NCI-H2029 (cell line): ENCODE measurements at regions not wholly inside any gene's neighbourhood (a gene's known extent, or its start where the extent isn't known, plus 50 kb on each side); places are given as distances from the start of the nearest gene placed in this dataset.

Experiments used
- DNase-seq: peaks from one replicate; lab custom pipeline; 2025; lab: John Stamatoyannopoulos, UW

DNA sequence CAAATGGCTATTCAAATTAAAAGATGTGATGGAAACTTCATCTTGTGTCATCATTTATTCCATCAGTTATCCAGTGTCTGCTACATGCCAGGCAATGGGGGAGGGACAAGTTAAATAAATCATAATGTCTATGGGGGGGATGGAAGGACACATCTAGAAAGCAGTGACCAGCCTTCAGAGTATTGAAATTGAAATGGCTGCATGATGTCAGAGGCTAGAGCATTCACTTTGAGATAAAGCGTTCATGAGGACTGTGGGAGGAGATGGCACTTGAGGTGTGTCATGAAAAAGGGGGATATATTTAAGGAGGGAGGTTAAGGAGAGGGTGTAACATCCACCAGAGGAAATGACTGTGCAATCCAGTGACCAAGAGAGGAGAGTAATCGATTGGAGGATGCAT, 50.6 kb downstream of the SLIT2 start:
- no peak for DNase-seq

DNA sequence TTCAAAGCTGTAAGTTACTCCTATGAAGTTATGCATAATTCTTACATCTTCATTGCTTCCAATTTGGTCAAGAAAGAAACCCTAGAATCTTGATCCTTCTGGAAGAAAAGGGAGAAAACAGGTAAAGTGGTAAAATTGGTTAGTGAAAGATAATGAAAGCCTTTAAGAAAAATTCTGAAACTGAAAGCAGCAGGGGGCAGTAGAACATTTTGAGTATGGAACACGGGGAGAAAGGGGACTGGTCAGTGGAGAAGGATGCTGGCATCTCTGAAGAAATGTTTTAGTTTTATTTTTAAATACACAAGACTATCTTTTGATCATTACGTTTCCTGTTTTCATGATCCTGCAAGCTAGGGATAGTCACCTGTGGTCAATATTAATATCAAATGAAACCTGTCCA, 54.3 kb downstream of the SLIT2 start:
- DNase-seq: no peak

DNA sequence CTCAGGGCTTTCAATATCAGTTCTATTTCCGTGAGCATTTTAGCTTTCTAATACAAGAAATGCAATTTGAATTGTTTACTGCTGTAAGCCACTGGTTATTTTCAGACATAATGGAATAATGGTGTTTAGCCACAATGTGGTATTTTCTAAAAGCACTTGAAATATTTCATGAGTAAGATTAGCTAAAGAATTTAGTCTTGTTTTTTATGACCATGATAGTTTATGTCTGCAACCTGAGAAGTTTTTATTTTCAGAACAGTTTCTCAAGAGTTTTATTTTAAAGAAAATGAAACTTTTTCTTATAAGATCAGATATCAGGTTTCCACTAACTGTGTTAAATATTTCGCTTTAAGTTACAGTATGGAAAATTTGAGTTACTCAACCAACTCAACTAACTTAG, 60.2 kb downstream of the SLIT2 start:
- no peak for DNase-seq

DNA sequence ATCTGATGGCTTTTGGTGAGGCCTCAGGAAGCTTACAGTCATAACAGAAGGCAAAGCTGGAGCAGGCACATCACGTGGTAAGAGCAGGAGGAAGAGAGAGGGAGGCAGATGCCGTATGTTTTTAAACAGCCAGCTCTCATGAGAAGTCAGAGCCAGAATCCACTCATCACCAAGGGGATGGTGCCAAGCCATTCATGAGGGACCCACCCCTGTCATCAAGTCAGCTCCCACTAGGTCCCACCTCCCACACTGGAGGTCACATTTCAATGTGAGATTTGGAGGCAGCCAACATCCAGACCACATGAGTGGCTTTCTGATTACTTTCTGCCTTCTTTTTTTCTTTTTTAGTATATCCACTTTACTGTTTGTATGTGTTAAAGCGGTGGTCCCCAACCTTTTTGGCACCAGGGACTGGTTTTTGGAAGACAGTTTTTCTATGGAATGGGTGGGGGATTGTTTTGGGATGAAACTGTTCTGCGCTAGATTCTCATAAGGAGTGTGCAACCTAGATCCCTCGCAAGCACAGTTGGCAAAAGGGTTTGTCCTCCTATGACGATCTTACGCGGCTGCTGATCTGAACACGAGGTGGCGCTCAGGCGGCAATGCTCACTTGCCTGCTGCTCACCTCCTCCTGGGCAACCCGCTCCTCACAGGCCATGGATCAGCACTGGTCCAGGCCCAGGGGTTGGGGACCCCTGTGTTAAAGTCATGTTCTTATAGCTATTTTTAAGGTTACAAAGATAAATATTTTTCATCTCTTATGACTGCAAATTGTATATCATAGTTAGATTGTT, 61.7 kb downstream of the SLIT2 start:
- no peak for DNase-seq

DNA sequence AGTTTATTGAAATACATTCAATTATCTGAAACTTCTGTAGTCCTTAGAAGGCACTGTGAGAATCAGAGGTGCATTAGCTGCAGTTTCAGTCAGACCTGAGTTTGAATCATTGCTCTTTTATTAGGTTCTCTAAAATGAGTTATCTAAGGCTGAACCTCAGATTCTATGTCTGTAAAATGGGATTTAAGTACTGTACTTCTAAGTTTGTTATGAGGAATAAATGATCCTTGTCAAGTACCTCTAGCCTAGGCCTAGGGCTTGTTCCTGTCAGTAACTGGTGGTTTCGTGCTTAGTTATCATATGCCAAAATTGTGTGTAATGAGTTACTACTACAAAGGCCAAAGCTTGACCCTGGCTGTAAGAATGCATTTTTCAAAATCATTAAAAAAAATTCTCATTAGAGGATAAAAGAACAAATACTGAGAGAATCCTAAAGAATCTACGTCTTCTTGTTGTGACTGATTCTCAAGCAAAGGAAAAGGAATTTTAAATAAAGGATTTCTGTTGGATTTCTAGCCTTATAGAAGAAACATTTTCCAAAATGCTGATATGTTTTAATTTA, 65.8 kb downstream of the SLIT2 start:
- DNase-seq: no peak

DNA sequence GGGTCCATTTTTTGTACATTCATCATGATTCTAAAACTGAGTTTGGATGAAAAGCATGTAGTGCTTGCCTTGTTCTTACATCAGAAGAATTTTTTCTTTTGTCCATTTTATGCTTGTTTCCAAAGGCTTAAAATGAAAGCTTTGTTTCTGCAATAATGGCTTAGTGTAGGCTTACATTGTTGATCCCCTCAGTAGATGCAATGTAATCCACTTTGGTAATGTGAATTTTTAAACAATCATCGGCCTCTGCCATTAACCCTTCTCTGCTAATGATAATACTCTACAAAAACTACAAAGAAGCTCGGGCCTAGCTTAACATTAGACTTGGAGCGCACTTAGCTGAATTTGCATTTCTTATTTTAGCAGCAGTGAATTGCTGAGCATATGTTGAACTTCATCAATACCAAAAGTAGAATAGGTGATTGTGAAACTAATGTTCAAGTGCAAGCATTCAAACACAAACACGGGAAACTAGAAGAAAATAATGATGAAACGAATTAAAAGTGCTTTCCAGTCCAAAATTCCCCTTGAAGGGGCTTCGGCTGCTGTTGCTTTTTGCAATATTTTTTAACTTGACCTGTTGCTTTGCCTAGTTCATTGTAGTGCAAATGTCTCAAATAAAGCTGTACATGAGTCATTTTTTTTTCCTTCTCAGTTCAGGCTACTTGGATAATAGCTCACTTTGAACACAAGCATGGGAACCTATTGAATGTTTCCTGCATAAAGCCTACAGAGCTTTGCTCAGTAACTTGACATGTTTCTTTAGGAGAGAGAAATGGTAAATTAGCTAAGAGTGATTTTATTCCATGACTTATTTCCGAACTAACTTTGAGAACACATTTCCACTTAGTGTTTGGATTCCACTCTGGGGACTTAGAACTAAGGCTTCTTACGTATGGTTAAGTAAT, 66.5 kb downstream of the SLIT2 start:
- no peak for DNase-seq

DNA sequence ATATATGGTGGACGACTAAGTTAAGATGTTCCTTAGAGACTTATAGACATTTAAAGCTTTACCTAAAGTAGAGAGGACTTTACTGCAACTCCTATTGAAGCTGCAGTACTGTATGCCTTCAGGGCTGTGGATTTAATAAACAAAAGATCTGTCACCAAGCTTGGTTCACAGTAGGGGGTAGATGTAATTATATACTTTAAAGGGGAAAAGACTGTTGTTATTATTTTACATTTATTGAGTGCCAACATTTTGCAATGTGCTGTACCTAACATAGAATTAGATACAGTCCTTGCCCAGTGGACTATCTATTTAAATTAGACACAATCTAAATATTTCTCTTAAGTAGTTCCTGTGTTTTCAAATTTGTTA, 67.2 kb downstream of the SLIT2 start:
- DNase-seq: no peak

DNA sequence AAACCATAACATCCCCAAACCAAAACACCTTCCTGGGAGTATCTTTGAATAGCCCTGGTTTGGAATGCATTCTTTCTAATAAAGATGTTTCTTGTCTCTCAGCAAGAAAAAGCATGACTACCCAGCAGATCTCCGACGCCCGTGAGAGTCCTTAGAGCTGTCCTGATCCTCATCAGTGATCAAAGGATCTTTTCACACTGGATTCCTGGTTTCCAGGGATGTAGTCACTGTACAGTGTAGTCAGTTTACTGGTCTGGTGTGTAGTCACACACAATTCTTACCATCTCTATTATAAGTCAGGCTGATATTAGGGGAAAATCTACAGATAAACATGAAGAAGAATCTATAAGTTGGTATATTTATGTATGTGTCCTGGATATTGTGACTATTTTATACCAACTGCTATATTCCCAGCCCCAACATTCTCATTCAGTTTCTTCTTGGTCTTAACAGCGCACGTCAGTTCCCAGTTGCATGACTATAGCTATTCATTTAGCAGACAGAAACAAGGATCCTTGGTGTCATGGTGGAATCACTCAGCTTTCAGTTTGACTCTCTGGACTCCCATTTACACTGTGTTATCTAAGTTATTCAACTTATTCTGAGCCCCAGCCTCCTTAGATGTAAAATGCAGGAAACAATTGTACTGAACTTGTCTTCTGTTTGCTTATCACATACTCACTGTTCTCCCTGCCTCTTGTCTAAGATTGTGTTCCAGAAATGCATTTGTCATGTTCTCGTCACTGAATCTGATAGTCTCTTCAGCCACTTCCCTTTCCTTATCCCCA, 68.3 kb downstream of the SLIT2 start:
- no peak for DNase-seq

DNA sequence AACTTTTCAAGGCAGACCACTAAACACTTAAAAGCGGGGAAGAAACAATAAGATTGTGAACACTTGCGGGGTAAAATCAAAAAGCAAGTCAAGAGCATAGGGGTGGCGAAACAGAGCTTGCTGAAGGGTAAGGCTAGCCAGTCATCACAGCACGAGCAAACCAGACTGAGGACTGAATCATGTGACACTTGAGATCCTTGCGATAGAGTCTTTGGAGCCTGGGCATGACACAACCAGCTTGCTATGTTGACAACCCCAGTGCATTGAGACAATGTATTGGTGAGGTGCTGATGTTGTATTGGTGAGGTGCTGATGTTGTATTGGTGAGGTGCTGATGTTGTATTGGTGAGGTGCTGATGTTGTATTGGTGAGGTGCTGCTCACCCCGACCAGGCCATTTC, 72.3 kb downstream of the SLIT2 start:
- no peak for DNase-seq

DNA sequence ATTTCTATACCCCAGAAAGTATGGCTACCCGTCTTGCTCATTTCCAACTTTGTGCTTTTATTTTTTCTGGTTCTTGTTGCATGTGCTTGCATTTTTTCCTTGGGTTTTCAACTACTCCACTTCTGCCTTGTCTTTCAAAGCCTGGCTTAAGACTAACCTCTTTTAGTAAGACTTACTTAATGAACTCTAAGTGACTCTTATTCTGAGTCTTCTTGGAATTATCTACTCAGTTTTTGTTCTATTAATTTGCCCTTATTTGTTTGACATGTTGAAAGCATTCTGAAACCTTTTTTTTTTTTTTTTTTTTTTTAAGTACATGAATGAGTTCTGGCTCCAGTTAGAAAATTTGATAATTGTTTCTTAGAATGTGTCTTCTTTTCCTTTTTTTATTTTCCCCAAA, 74.8 kb downstream of the SLIT2 start:
- no peak for DNase-seq

DNA sequence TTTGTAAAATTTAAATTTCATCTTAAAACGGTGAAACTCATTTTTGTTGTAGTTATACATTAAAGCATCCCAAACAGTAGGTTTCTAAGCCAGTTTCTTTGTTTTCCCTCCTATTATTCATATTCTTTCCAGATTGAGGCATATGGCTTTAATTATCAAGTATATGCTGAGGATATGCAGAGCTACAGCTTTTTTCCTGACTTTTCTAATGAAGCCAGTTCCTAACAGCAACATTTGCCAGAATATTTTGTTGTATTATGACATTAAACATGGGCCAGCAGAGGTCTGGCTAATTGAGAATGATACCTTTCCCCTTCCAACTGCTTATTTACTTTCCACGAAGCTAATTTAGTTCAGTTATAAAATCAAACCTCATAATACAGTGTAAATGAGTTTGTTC, 75.3 kb downstream of the SLIT2 start:
- DNase-seq: no peak

DNA sequence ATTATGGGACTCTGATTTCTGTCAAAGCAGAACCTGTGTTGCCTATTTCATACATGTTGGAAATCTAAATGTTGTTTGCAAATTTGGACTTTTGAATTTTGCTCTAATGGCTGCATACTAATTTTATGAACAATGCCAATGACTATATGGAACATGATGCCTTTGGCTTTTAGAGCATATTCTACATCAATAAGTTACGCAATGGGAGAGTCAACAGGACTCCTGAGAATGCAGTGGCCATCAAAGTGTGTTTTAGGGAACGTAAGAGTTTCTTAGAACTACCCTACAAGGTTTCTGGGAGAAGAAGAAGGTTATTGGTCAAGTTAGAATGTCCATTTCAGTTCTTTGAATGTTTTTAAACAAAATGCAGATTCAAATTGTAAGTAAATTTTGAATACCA, 76.1 kb downstream of the SLIT2 start:
- no peak for DNase-seq

DNA sequence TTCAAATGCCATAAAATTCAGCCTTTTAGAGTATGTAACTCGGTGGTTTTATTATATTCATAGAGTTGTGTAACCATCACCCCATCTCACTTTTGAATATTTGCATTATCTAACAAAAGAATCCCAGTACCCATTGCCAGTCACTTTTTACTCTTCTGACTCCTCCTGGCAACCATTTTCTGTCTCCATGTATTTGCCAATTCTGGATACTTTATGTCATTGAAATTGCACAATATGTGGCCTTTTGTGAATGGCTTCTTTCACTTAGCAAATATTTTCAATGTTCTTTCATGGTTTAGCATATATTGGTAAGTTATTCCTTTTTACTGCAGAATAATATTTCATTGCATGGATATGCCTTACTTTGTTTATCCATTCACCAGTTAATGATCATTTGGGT, 79.9 kb downstream of the SLIT2 start:
- no peak for DNase-seq

DNA sequence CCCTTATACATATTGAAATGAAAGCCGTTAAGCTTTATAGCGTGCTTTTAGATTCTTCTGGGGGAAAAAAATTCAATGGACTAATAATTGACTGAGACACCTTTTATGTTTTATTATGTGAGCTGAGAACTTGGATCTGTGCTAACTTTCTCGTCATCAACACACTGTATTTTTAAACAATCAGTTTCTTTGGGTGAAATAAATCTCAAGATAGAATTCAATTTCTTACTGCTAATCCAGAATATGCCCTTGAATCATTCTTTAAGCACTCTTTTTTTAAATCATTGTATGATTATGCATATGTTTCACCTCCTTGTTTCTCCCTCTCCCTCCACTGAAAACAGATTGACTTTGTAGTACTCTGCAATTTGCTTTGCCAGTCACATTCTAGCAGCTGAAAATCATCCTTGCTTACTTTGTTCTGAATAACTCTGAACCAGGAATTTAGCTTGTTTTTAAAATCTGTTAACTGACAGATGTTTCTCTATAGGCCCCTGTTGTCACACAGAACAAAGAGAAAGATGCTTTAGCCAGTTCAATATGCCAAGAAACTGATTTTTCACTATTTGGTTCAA, 81.5 kb downstream of the SLIT2 start:
- DNase-seq: no peak

DNA sequence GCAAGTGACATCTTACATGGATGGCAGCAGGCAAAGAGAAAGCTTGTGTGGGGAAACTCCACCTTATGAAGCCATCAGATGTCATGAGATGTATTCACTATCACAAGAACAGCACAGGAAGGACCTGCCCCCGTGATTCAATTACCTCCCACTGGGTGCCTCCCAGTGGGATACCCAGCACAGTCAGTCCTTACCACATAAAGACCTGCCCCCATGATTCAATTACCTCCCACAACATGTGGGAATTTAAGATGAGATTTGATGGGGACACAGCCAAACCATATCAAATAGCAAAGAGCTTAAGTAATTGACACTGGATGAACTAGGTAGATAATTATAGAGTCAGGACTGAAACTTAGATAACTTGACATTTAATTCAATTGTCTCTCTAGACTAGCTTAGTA, 85.6 kb downstream of the SLIT2 start:
- DNase-seq: no peak

DNA sequence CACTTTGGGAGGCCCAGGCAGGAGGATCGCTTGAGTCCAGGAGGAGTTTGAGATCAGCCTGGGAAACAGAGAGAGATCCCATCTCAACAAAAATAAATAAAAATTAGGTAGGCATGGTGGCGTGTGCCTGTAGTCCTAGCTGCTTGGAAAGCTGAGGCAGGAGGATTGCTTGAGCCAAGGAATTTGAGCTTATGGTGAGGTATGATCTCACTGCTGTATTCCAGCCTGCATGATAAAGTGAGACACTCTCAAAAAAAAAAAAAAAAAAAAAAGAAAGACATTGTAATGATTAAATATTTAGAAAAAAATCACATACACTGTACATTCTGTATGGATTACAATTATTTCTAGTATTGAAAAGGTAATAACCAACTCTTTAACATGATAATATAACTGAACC, 87.1 kb downstream of the SLIT2 start:
- no peak for DNase-seq

DNA sequence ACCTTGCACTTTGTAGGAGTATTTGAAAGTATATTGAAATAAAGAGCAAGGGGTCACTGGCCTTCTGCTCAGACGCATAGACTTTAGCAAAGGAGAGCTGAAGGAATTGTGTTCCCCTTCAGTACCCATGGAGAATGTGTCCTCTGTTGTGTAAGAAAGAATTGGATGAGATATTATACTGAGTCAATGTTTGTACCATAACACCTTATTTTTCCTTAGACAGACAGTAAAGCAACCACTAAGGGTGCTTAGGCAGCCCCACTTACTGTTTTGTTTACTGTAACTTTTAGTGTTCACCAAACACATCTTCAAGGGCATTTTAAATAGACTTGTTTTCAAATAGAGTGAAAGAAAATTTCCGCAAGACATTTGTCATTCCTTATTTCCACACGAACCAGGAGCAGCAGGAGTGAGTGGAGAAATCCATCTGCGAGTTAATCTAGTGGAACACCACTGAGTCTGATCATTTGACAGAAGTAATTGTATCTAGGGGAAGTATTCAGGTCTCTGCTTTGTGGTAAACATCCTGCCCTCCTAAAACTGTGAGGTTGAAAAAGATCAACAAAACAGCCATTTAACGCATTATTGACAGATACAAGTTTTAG, 89.5 kb downstream of the SLIT2 start:
- no peak for DNase-seq

DNA sequence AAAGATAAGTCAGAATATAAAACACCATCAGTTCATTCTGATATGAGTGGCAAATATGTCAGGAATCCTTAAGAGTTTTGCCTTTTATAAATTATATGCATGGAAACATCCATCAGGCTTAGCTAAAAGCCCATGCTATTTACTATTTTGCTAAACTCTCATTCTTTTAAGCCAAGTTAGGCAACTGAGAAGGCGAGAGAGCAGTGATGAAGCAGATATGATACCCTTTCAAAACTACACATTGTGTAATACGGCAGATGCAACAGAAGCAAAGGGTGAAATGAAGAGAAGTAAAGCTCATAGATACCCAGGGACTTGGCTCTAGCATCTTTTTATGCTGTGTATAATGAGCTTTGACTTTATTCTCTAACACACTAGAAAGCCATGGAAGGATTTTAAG, 95.8 kb downstream of the SLIT2 start:
- DNase-seq: no peak

DNA sequence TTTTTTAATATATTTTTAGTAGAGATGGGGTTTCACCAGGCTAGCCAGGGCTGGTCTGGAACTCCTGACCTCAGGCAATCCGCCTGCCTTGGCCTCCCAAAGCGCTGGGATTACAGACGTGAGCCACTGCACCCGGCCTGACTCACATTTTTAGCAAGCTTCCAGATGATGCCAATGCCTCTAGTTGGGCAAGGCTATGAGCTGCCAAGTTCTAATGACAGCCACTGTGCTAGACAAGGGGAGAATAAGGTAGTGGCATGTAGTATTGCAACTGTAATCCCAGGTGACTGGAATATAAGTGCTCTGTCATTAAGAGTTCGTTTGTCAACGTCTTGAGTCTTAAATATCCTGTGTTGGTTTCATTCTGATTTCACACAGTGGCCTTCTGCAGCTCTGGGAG, 96.7 kb downstream of the SLIT2 start:
- no peak for DNase-seq

DNA sequence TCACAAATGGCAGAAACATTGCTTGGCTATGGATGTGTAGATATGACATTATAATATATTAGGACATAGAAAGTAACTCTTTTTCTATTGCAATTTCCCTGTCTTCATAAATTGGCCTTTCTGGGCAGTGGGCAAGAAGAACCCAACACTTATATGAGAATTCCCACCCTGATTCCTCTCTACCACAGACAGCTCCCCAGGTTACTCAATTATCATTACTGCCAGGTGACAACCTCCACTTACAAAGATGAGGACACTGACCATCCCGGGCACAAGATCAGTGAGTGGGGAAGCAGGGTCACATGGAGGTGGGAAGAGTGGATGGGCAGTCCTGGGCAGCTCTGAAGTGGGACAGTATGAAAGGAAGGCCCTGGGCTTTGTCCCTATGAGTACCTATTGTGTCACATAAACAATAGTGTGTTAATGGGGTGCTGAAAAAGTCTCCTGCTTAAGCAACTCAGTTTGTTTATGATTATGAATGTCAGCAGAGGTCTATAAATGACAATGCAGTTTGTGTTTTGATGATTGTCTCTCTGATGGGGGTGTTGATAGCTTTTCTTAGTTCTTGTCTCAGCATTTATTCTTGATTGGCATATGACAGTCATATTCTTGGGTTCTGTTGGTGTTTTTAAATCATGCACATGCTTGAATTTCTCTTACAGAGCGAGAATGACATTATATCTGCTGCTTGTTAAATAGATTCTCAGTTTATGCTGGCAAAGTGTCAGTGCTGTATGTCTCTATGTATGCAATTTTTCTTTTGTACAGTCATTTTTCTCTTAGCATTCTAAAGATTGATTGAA, 99.9 kb downstream of the SLIT2 start:
- DNase-seq: no peak

DNA sequence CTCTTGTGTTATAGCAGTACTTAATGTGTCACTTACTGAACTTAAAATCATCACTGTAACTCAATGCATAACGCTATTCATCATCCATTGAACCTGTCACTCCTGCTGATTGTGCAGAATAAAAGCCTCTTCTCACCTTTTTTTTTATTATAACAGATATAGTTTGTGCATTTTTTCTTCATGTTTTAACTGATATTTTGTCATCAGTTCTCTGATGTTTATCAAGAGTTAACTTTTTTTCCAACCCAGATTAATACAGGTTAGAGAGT, 100.4 kb downstream of the SLIT2 start:
- no peak for DNase-seq
